ENCODE measurements at regions not wholly inside any gene's neighbourhood (a gene's known extent, or its start where the extent isn't known, plus 50 kb on each side); places are given as distances from the start of the nearest gene placed in this dataset.

- H3K4me3 ChIP-seq (ENCODE audit: low read depth, low read length), result no peak overlapping the region
These were observed 50.5 kb upstream of the ZBED5 start for GRCh38 chr11:10908215-10908951.

Measured in iPS-11a (cell line).